ENCODE measurements at regions not wholly inside any gene's neighbourhood (a gene's known extent, or its start where the extent isn't known, plus 50 kb on each side); places are given as distances from the start of the nearest gene placed in this dataset.

GRCh38 chr21:22842875-22843274 is 1844.7 kb downstream of the NCAM2 start:
- TF ChIP-seq POLR2AphosphoS5 (IDR thresholded peaks at IDR 0.05): no peak
- no peak for TF ChIP-seq CTCF (IDR thresholded peaks at IDR 0.05)
- TF ChIP-seq POLR2A (IDR thresholded peaks at IDR 0.05): no peak

Measured in breast epithelium (tissue), 3 donors.